ENCODE measurements at regions not wholly inside any gene's neighbourhood (a gene's known extent, or its start where the extent isn't known, plus 50 kb on each side); places are given as distances from the start of the nearest gene placed in this dataset.
A peak's percentile ranks its signal among the peaks of the same experiment; 100 is the strongest.

DNA sequence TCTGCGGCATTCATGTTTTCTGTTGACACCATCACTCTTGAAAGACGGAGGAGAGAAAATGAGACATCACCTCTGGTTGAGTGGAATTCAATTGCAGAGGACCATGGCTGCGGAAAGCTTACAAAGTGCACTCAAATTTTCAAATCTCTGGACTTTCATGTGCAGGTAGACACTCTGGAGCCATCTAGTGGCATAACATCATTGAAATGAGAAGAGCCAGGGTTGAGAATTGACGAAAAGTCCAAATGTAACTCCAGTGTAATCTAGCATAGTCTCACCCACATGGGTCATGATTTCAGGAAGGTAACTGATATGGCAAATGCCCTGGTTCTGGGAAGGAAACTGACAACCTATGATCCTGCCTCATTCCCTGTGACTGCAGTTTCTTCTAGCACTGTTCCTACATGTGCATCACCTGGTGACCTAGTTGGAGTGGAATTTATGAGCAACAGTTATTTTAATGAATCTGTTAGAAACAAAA is 687.8 kb downstream of the KCNA4 start:
- TF ChIP-seq, protein P1, sequence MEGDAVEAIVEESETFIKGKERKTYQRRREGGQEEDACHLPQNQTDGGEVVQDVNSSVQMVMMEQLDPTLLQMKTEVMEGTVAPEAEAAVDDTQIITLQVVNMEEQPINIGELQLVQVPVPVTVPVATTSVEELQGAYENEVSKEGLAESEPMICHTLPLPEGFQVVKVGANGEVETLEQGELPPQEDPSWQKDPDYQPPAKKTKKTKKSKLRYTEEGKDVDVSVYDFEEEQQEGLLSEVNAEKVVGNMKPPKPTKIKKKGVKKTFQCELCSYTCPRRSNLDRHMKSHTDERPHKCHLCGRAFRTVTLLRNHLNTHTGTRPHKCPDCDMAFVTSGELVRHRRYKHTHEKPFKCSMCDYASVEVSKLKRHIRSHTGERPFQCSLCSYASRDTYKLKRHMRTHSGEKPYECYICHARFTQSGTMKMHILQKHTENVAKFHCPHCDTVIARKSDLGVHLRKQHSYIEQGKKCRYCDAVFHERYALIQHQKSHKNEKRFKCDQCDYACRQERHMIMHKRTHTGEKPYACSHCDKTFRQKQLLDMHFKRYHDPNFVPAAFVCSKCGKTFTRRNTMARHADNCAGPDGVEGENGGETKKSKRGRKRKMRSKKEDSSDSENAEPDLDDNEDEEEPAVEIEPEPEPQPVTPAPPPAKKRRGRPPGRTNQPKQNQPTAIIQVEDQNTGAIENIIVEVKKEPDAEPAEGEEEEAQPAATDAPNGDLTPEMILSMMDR (IDR thresholded peaks at IDR 0.05 in 2 of 3, conservative IDR thresholded peaks at IDR 0.05 in 1 of 3; ENCODE audit: borderline replicate concordance in 1 of 3, insufficient read depth in 1 of 3, low read depth in 2 of 3, low read length in 2 of 3): peak; percentile 74 to 81 (median 81)
- TF ChIP-seq EZH2phosphoT487 (IDR thresholded peaks at IDR 0.05; ENCODE audit: borderline replicate concordance) (no peak), POLR2A (IDR thresholded peaks at IDR 0.05; ENCODE audit: borderline replicate concordance, extremely low read depth, insufficient read depth, insufficient read length) (no peak), CEBPB (IDR thresholded peaks at IDR 0.05; ENCODE audit: low read depth) (no peak), EZH2 (IDR thresholded peaks at IDR 0.05) (no peak), JUND (IDR thresholded peaks at IDR 0.05) (no peak)
- TF ChIP-seq, protein P2, sequence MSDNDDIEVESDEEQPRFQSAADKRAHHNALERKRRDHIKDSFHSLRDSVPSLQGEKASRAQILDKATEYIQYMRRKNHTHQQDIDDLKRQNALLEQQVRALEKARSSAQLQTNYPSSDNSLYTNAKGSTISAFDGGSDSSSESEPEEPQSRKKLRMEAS (IDR thresholded peaks at IDR 0.05): no peak; the same call in 1 of the 2 replicates
- TF ChIP-seq, protein P3, sequence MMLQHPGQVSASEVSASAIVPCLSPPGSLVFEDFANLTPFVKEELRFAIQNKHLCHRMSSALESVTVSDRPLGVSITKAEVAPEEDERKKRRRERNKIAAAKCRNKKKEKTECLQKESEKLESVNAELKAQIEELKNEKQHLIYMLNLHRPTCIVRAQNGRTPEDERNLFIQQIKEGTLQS (IDR thresholded peaks at IDR 0.05): no peak
